H54 (cell line): ENCODE measurements at regions not wholly inside any gene's neighbourhood (a gene's known extent, or its start where the extent isn't known, plus 50 kb on each side); places are given as distances from the start of the nearest gene placed in this dataset.
A peak's percentile ranks its signal among the peaks of the same experiment; 100 is the strongest.

ENCODE experiments used
- DNase-seq: peaks from one replicate; pipeline ENCODE4 v3.0.0; 2011; ENCODE audit warnings: low spot score, mixed read lengths; ENCODE audit not compliant: insufficient read length
- FAIRE-seq: peaks from 3 replicates; lab custom pipeline; 2011; peaks lifted over from hg19 to GRCh38; lab: Jason Lieb, UNC
- POLR2A ChIP-seq: IDR thresholded peaks from 2 replicates; pipeline ENCODE4 v1.6.1; 2011; ENCODE audit warnings: low read depth, mild to moderate bottlenecking, low read length

GRCh38 chr2:238743243-238744065 is 104.4 kb upstream of the TWIST2 start:
- no peak for TF ChIP-seq POLR2A
- FAIRE-seq (no peak), DNase-seq (no peak)

GRCh38 chr2:238744951-238745350 is 102.9 kb upstream of the TWIST2 start:
- DNase-seq (no peak), FAIRE-seq (no peak)
- TF ChIP-seq POLR2A, result no peak

- no peak for TF ChIP-seq POLR2A
- DNase-seq (no peak), FAIRE-seq (no peak)
Observed at GRCh38 chr2:238745997-238746396, 101.9 kb upstream of the TWIST2 start.

- no peak for FAIRE-seq
- TF ChIP-seq POLR2A, result no peak
- DNase-seq, result no peak
Observed at GRCh38 chr2:238747114-238747513, 100.8 kb upstream of the TWIST2 start.

GRCh38 chr2:238747557-238747956 is 100.3 kb upstream of the TWIST2 start:
- peak; percentile 41 for FAIRE-seq
- TF ChIP-seq POLR2A, result no peak
- DNase-seq, result no peak

GRCh38 chr2:238750212-238750904 is 97.5 kb upstream of the TWIST2 start:
- DNase-seq (no peak), FAIRE-seq (no peak)
- TF ChIP-seq POLR2A, result no peak

GRCh38 chr2:238754259-238754658 is 93.6 kb upstream of the TWIST2 start:
- no peak for TF ChIP-seq POLR2A
- FAIRE-seq (peak; percentile 71), DNase-seq (peak; percentile 34)

- DNase-seq (peak; percentile 30), FAIRE-seq (no peak)
- no peak for TF ChIP-seq POLR2A
Observed at GRCh38 chr2:238761868-238762267, 86.0 kb upstream of the TWIST2 start.

GRCh38 chr2:238763471-238763995 is 84.4 kb upstream of the TWIST2 start:
- DNase-seq (no peak), FAIRE-seq (no peak)
- no peak for TF ChIP-seq POLR2A

GRCh38 chr2:238765590-238765989 is 82.3 kb upstream of the TWIST2 start:
- no peak for TF ChIP-seq POLR2A
- FAIRE-seq, result no peak
- no peak for DNase-seq

- FAIRE-seq (no peak), DNase-seq (no peak)
- TF ChIP-seq POLR2A, result no peak
Observed at GRCh38 chr2:238771218-238771617, 76.7 kb upstream of the TWIST2 start.

- no peak for FAIRE-seq
- no peak for TF ChIP-seq POLR2A
- DNase-seq, result no peak
Observed at GRCh38 chr2:238771639-238772038, 76.2 kb upstream of the TWIST2 start.

GRCh38 chr2:238772635-238773297 is 75.1 kb upstream of the TWIST2 start:
- no peak for DNase-seq
- no peak for FAIRE-seq
- TF ChIP-seq POLR2A, result no peak

- no peak for FAIRE-seq
Observed at GRCh38 chr2:238773472-238773871, 74.4 kb upstream of the TWIST2 start.

More at GRCh38 chr2:238773472-238773871, 74.4 kb upstream of the TWIST2 start:
- TF ChIP-seq POLR2A, result no peak
- no peak for DNase-seq
